C4-2B (cell line): ENCODE measurements at regions not wholly inside any gene's neighbourhood (a gene's known extent, or its start where the extent isn't known, plus 50 kb on each side); places are given as distances from the start of the nearest gene placed in this dataset.

Experiments used
- ZFX ChIP-seq: fragments of 450-650 bp; IDR thresholded peaks from 2 replicates; pipeline ENCODE4 v1.6.1; 2017
- TF ChIP-seq, protein P1 (sequence below): fragments of 450-650 bp; conservative IDR thresholded peaks from 2 replicates; pipeline ENCODE4 v1.5.1; 2017; ENCODE audit warnings: mild to moderate bottlenecking

- TF ChIP-seq, protein P1, sequence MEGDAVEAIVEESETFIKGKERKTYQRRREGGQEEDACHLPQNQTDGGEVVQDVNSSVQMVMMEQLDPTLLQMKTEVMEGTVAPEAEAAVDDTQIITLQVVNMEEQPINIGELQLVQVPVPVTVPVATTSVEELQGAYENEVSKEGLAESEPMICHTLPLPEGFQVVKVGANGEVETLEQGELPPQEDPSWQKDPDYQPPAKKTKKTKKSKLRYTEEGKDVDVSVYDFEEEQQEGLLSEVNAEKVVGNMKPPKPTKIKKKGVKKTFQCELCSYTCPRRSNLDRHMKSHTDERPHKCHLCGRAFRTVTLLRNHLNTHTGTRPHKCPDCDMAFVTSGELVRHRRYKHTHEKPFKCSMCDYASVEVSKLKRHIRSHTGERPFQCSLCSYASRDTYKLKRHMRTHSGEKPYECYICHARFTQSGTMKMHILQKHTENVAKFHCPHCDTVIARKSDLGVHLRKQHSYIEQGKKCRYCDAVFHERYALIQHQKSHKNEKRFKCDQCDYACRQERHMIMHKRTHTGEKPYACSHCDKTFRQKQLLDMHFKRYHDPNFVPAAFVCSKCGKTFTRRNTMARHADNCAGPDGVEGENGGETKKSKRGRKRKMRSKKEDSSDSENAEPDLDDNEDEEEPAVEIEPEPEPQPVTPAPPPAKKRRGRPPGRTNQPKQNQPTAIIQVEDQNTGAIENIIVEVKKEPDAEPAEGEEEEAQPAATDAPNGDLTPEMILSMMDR, result no peak
- TF ChIP-seq ZFX, result no peak
Observed at GRCh38 chr11:47915374-47915773, 65.0 kb upstream of the PTPRJ start.
